Naive thymus-derived CD8-positive, alpha-beta T cell (primary cell): ENCODE measurements at regions not wholly inside any gene's neighbourhood (a gene's known extent, or its start where the extent isn't known, plus 50 kb on each side); places are given as distances from the start of the nearest gene placed in this dataset.

ENCODE experiments used
- ATAC-seq, 2 donors: fragments of 150-1000 bp; cut with Tn5 transposase in 1 of 2; sonication (Bioruptor Pico), chemical (Tn5 transposase) in 1 of 2; 1 replicate in 1 of 2; 2 replicates in 1 of 2; pipeline ENCODE4 v1.10.0; 2021; ENCODE audit warnings: mild to moderate bottlenecking in 2 of 2, moderate library complexity in 2 of 2
- POLR2A ChIA-PET: fragments of 350-600 bp; sonication (Branson Sonifier 250); formaldehyde crosslinking; loops from one replicate; lab custom pipeline; 2021; ENCODE audit warnings: antibody characterized with exemption; lab: Charles Lee
- DNase-seq, 10 donors: peaks; one replicate each; pipeline versions ENCODE4 v3.0.0 to v3.0.0-alpha.2; 2020 to 2022
- H3K27ac Mint-ChIP-seq, 10 donors: one replicate each; pipeline ENCODE4 v1.8.0; 2020 to 2022; ENCODE audit warnings: mild to moderate bottlenecking in 10 of 10, mixed read lengths in 10 of 10, moderate library complexity in 4 of 10, inconsistent platforms in 1 of 10
- H3K27me3 Mint-ChIP-seq, 5 donors: one replicate each; pipeline ENCODE4 v1.8.0; 2021 to 2022; ENCODE audit warnings: mixed read lengths in 5 of 5
- H3K36me3 Mint-ChIP-seq, 3 donors: one replicate each; pipeline ENCODE4 v1.8.0; 2020 to 2022; ENCODE audit warnings: mixed read lengths in 3 of 3, mild to moderate bottlenecking in 2 of 3, inconsistent platforms in 1 of 3
- H3K4me1 Mint-ChIP-seq, 4 donors: one replicate each; pipeline ENCODE4 v1.8.0; 2021 to 2022; ENCODE audit warnings: mixed read lengths in 4 of 4
- H3K4me3 Mint-ChIP-seq, 10 donors: one replicate each; pipeline ENCODE4 v1.8.0; 2020 to 2022; ENCODE audit warnings: mild to moderate bottlenecking in 10 of 10, mixed read lengths in 10 of 10, moderate library complexity in 6 of 10, inconsistent platforms in 1 of 10
- H3K9me3 Mint-ChIP-seq, 9 donors: one replicate each; pipeline ENCODE4 v1.8.0; 2020 to 2022; ENCODE audit warnings: mixed read lengths in 9 of 9, mild to moderate bottlenecking in 3 of 9, inconsistent platforms in 1 of 9, moderate library complexity in 1 of 9

DNA sequence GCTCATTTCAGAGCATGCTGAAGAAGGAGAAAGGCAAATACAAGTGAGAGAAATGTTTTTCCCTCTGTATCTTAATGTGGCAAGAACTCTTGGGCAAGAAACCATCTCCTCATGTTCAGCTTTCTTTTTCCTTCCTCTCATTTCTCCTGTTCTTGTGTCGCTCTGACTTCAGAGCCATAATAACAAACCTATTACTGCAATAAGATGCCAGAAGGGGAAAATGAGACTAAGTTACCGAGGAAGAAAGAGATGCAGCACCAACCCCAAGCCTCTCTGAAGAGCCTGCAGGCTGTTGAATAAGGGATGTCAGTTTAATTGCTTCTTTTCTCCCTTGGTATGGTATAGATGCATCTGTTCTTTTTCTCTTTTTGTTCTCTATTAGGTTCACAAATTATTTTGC is 170.1 kb upstream of the GLRA1 start:
- no peaks in the 10 kb centered on the region for H3K36me3 Mint-ChIP-seq
- H3K27me3 Mint-ChIP-seq: no peaks in the 10 kb centered on the region
- no peak overlapping the region for H3K4me3 Mint-ChIP-seq
- H3K9me3 Mint-ChIP-seq: no peaks in the 10 kb centered on the region
- POLR2A ChIA-PET: no interaction called here
- H3K27ac Mint-ChIP-seq: no peak overlapping the region
- DNase-seq (no peak), ATAC-seq (no peak)
- peaks cover 5 to 11% (median 7%) of the 10 kb centered on the region in 4 donors for H3K4me1 Mint-ChIP-seq

GRCh38 chr5:152094060-152094459 is 169.4 kb upstream of the GLRA1 start:
- no peak overlapping the region for H3K4me3 Mint-ChIP-seq
- ATAC-seq (no peak), DNase-seq (no peak)
- H3K4me1 Mint-ChIP-seq: peaks cover 5 to 11% (median 7%) of the 10 kb centered on the region in 4 donors
- POLR2A ChIA-PET: no interaction called here
- no peaks in the 10 kb centered on the region for H3K9me3 Mint-ChIP-seq
- no peaks in the 10 kb centered on the region for H3K27me3 Mint-ChIP-seq
- H3K27ac Mint-ChIP-seq: no peak overlapping the region
- no peaks in the 10 kb centered on the region for H3K36me3 Mint-ChIP-seq

DNA sequence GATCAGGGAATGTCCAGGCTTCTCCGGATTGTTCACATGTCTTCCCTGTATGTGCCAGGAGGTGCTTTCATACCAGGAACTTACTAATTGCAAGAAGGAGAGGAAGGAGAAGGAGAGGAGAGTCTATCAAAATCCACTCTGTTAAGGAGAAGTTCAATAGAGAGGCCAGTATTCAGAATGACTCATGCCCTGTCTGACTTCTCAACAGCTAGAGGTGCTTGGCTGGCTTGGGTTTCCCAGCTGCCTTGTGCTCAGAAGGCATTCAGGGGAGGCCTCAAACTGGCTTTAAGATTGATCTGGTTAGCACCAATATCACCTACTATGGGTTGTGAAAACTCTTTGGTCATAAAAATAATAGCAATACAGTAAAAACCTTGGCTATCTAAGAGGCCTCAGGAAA is 167.9 kb upstream of the GLRA1 start:
- Mint-ChIP-seq H3K27ac (no peak overlapping the region), H3K36me3 (no peaks in the 10 kb centered on the region), H3K27me3 (no peaks in the 10 kb centered on the region), H3K4me3 (no peak overlapping the region), H3K9me3 (no peaks in the 10 kb centered on the region), H3K4me1 (peaks cover 5 to 11% (median 7%) of the 10 kb centered on the region in 4 donors)
- DNase-seq: no peak
- ATAC-seq: no peak
- POLR2A ChIA-PET: no interaction called here

DNA sequence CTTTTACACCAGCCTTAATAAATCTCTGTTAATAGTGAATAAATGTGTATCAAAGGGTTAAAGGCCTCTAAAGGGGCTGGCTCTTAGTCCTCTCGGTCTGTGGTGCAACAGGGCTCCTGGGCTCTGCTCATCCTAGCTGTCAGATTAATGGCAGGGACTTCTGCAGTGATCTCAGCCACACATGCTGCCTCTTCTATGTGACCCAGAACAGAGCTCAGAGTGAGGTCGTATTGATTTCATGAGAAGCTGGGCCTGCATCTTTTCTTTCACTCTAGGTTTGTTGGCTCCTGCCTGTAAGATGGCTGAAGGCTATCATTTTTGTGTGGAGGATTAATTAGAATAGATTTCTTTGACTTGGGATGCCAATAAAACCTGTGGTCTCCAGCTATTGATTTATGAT is 165.0 kb upstream of the GLRA1 start:
- Mint-ChIP-seq H3K4me1 (peaks cover 0 to 6% (median 3%) of the 10 kb centered on the region in 4 donors), H3K4me3 (no peak overlapping the region), H3K27ac (no peak overlapping the region), H3K36me3 (no peaks in the 10 kb centered on the region), H3K27me3 (peaks cover 0 to 1% (median 0%) of the 10 kb centered on the region in 5 donors), H3K9me3 (no peaks in the 10 kb centered on the region)
- DNase-seq: no peak
- ATAC-seq: no peak
- POLR2A ChIA-PET: no interaction called here

DNA sequence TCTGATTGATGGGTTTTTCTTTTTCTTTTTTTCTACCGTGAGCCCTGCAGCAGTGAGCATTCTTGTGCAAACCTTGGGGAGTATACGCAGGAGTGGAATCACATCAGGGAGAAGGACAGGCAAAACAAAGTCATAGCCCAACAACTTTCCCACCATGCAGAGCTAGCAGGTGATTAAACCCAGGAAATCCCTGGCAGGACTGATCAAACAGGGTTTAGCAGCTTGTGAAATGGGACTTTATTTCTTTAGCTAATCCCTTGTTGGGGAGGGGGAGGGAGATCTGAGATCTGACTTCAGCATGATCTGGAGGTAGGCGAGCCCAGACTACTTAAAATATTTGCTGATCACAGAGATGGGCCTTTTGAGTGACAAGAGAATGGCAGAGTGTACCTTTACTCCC is 162.0 kb upstream of the GLRA1 start:
- no peak overlapping the region for H3K27ac Mint-ChIP-seq
- H3K4me3 Mint-ChIP-seq: no peak overlapping the region
- ATAC-seq (no peak), DNase-seq (no peak)
- no peaks in the 10 kb centered on the region for H3K9me3 Mint-ChIP-seq
- peaks cover 0 to 3% (median 0%) of the 10 kb centered on the region in 4 donors for H3K4me1 Mint-ChIP-seq
- peaks cover 0 to 1% (median 0%) of the 10 kb centered on the region in 5 donors for H3K27me3 Mint-ChIP-seq
- H3K36me3 Mint-ChIP-seq: no peaks in the 10 kb centered on the region
- POLR2A ChIA-PET: interaction anchor here (0.6 kb wide), 1 partner anchor 205 kb away, joined by 5 read pairs; no protein-coding TSS in a partner anchor

DNA sequence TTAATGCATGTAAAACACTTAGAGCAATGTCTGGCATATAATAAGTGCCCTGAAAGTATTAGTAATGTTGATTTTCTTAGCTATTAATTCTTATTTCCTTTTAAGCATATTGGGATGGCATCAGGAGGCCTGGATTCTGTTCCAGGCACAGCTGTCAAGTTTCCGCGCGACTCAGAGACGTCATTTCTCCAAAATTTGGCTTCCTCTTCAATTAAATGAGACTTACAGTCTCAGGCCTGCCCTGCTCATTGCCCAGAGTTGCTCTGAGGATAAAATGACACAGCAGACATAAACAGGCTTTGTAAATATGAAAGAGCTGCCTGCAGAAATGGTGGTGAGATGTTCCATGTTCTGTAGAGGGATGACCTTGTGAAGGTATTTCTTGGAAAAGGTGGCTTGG is 159.8 kb upstream of the GLRA1 start:
- peaks cover 0 to 1% (median 0%) of the 10 kb centered on the region in 5 donors for H3K27me3 Mint-ChIP-seq
- ATAC-seq (no peak), DNase-seq (no peak)
- H3K9me3 Mint-ChIP-seq: no peaks in the 10 kb centered on the region
- H3K36me3 Mint-ChIP-seq: no peaks in the 10 kb centered on the region
- H3K4me3 Mint-ChIP-seq: no peak overlapping the region
- POLR2A ChIA-PET: no interaction called here
- no peak overlapping the region for H3K27ac Mint-ChIP-seq
- H3K4me1 Mint-ChIP-seq: no peaks in the 10 kb centered on the region

DNA sequence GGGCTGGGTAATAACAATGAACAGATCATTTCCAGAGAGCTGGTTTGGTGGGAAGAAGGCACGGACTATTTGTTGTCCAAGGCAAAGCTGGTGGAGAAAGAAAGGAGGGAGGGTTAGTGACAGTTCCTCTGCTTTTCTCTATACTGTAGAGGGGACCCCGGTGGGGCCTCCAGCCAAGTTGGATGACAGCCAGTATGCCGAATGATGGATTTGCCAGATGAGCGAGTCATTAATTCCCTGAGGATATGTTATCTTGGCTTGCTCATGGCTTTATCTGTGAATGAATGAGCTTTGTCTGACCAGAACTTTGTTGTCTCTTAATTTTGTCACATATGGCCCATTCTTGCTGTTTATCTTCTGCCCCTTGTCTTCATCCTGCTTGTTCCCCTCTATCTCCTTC is 158.6 kb upstream of the GLRA1 start:
- POLR2A ChIA-PET: no interaction called here
- Mint-ChIP-seq H3K4me1 (no peaks in the 10 kb centered on the region), H3K36me3 (no peaks in the 10 kb centered on the region), H3K9me3 (no peaks in the 10 kb centered on the region), H3K4me3 (no peak overlapping the region), H3K27ac (no peak overlapping the region), H3K27me3 (peaks cover 0 to 1% (median 0%) of the 10 kb centered on the region in 5 donors)
- DNase-seq (no peak), ATAC-seq (no peak)

DNA sequence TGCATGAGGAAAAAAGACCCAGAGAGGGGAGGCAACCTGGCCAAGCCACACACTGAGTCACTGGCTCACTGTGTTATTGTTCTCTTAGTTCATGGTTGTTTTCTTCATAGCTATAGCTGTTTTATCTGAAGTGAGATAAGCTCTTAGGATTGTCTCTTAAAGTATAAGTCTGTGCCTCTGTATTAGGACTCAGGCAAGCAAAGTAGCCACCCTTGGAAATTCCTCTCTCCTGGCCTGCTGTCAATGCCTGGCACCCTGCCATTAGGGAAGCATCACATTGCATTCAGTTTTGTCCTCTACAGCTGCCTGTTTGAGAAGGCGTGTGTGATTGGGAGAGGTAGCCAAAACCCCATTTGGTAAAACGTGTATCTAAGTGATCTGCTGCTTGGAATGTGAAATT is 147.4 kb upstream of the GLRA1 start:
- Mint-ChIP-seq H3K4me1 (peaks cover 0 to 2% (median 0%) of the 10 kb centered on the region in 4 donors), H3K36me3 (no peaks in the 10 kb centered on the region), H3K9me3 (peaks cover 0 to 1% (median 0%) of the 10 kb centered on the region in 9 donors), H3K27me3 (peaks cover 2 to 21% (median 5%) of the 10 kb centered on the region in 5 donors), H3K4me3 (no peak overlapping the region), H3K27ac (no peak overlapping the region)
- ATAC-seq: no peak
- POLR2A ChIA-PET: no interaction called here
- DNase-seq: no peak

DNA sequence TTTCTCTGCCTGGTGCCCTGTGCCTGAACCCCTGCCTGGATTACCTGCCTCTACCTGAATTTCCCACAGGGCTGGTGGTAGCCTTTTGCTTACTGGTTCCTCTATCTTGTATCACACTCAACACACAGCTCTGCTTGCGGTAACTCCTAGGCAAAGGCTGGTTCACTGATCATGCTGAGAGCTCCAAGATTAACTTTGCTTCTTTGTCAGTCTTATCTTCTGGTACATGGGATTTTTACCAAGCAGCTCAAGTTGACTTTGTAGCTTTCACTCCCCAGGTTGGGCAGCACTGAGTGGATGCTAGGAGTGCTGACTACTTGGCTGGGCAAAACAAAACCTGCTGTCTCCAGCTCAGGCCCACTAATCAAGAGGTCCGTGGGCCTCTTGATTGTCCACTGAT is 145.9 kb upstream of the GLRA1 start:
- no peak overlapping the region for H3K27ac Mint-ChIP-seq

GRCh38 chr5:152066784-152067183 is 142.1 kb upstream of the GLRA1 start:
- H3K27ac Mint-ChIP-seq: no peak overlapping the region
- no peaks in the 10 kb centered on the region for H3K36me3 Mint-ChIP-seq
- ATAC-seq: no peak

More for the DNA sequence above, 145.9 kb upstream of the GLRA1 start:
- POLR2A ChIA-PET: no interaction called here
- ATAC-seq (no peak), DNase-seq (no peak)
- Mint-ChIP-seq H3K4me1 (peaks cover 0 to 5% (median 0%) of the 10 kb centered on the region in 4 donors), H3K27me3 (peaks cover 2 to 21% (median 5%) of the 10 kb centered on the region in 5 donors), H3K9me3 (peaks cover 0 to 1% (median 0%) of the 10 kb centered on the region in 9 donors), H3K4me3 (no peak overlapping the region), H3K36me3 (no peaks in the 10 kb centered on the region)

GRCh38 chr5:152063004-152063403 is 138.4 kb upstream of the GLRA1 start:
- DNase-seq (no peak), ATAC-seq (no peak)
- H3K27me3 Mint-ChIP-seq: no peaks in the 10 kb centered on the region
- H3K36me3 Mint-ChIP-seq: no peaks in the 10 kb centered on the region
- POLR2A ChIA-PET: no interaction called here
- H3K4me3 Mint-ChIP-seq: no peak overlapping the region
- H3K4me1 Mint-ChIP-seq: peaks cover 5 to 13% (median 8%) of the 10 kb centered on the region in 4 donors
- no peaks in the 10 kb centered on the region for H3K9me3 Mint-ChIP-seq
- no peak overlapping the region for H3K27ac Mint-ChIP-seq

More at GRCh38 chr5:152066784-152067183, 142.1 kb upstream of the GLRA1 start:
- POLR2A ChIA-PET: no interaction called here
- DNase-seq: no peak
- Mint-ChIP-seq H3K27me3 (no peaks in the 10 kb centered on the region), H3K4me3 (no peak overlapping the region), H3K4me1 (peaks cover 0 to 5% (median 2%) of the 10 kb centered on the region in 4 donors), H3K9me3 (no peaks in the 10 kb centered on the region)

DNA sequence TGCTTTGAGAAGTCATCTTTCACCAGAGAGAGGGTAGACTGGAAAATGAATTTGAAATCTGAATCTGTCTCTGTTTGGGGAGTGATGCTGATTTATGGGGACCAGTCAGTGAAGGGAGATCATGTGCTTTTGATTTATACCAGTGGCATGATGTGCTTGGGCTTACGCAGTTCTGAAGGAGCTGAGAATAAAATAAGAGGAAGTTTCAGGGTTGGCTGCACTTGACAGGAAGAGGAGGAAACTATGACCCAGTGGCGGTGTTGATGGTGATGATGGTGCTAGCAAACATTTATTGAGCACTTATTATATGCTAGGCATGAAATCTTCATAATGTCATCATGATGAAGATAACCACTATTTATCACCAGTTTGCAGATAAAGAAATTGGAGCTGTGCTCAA is 136.4 kb upstream of the GLRA1 start:
- Mint-ChIP-seq H3K4me3 (no peak overlapping the region), H3K9me3 (no peaks in the 10 kb centered on the region), H3K27me3 (no peaks in the 10 kb centered on the region), H3K4me1 (peaks cover 5 to 13% (median 7%) of the 10 kb centered on the region in 4 donors), H3K27ac (peak overlapping the region in 1 of 10 donors; percentile 21), H3K36me3 (no peaks in the 10 kb centered on the region)
- POLR2A ChIA-PET: no interaction called here
- ATAC-seq (no peak), DNase-seq (no peak)

DNA sequence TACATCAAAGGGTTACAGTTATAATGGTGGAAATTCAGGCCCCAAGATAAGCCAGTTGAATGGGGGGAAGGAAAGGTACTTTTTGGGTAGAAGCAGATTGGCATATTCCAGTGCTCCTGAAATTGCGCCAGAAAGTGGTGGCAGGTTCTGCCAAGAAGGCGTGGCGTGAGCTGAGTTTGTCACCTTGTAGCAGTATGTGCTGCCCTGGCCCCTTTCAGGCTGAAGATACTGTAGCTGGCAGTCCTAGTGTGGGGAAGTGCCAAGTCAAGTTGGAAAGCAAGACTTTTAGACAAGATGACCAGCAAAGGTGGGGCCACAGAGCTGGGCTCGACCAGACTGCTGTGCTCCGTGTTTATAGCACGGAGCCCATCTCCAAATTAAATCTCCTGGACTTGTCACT is 133.6 kb upstream of the GLRA1 start:
- ATAC-seq: no peak
- peaks cover 0 to 2% (median 0%) of the 10 kb centered on the region in 3 donors for H3K36me3 Mint-ChIP-seq
- H3K4me3 Mint-ChIP-seq: no peak overlapping the region
- peaks cover 5 to 13% (median 7%) of the 10 kb centered on the region in 4 donors for H3K4me1 Mint-ChIP-seq
- no peak overlapping the region for H3K27ac Mint-ChIP-seq
- DNase-seq: no peak
- H3K9me3 Mint-ChIP-seq: peaks cover 0 to 3% (median 0%) of the 10 kb centered on the region in 9 donors
- H3K27me3 Mint-ChIP-seq: no peaks in the 10 kb centered on the region
- POLR2A ChIA-PET: interaction anchor here (0.9 kb wide), 1 partner anchor 14 kb away, joined by 3 read pairs; no protein-coding TSS in a partner anchor

DNA sequence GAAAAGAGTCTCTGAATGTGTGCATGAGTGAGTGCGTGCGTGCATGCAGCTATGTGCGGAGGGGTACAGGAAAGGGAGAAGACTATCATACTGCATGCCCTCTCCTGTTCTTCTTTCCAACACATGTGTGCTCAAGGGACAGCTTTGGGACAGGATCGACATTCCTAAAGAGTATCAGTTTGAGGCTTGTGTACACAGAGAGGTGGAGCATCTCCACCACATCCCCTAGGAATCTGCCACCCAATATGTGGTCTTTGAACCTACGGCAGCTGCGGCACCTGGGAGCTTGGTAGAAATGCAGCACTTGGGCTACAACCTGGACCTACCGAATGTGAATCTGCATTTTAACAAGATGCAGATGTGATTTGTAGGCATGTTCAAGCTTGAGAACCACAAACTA is 132.3 kb upstream of the GLRA1 start:
- POLR2A ChIA-PET: no interaction called here
- Mint-ChIP-seq H3K4me3 (no peak overlapping the region), H3K27ac (no peak overlapping the region), H3K4me1 (peaks cover 5 to 11% (median 6%) of the 10 kb centered on the region in 4 donors), H3K9me3 (peaks cover 0 to 11% (median 7%) of the 10 kb centered on the region in 9 donors), H3K36me3 (peaks cover 0 to 5% (median 2%) of the 10 kb centered on the region in 3 donors), H3K27me3 (no peaks in the 10 kb centered on the region)
- no peak for DNase-seq
- ATAC-seq: no peak
